HCT116 (cell line): ENCODE measurements at regions not wholly inside any gene's neighbourhood (a gene's known extent, or its start where the extent isn't known, plus 50 kb on each side); places are given as distances from the start of the nearest gene placed in this dataset.

Experiments used
- ATAC-seq: fragments of 200-7000 bp; cut with Tn5 transposase; 2 replicates; pipeline ENCODE4 v1.9.1; 2020; ENCODE audit warnings: mild to moderate bottlenecking, moderate library complexity
- BruUV-seq: library from RNA; stranded (reverse); fragments of 400-500 nt; replicated peaks from 2 replicates; lab custom pipeline; 2021; lab: Mats Ljungman, UMichigan
- CTCF ChIA-PET: fragments of 300-600 bp; sonication (Branson Sonifier 250); formaldehyde crosslinking; loops from one replicate; lab custom pipeline; 2021; ENCODE audit warnings: antibody characterized with exemption; lab: Charles Lee
- POLR2A ChIA-PET: fragments of 300-600, 350-600 bp; sonication (Branson Sonifier 250); formaldehyde crosslinking; loops from one replicate; lab custom pipeline; 2021; ENCODE audit warnings: antibody characterized with exemption; lab: Charles Lee
- RAD21 ChIA-PET, 2 experiments: fragments of 300-600 bp; sonication (Branson Sonifier 250); formaldehyde crosslinking; loops; one replicate each; lab custom pipeline; 2023; ENCODE audit warnings: low total read pairs in 2 of 2; ENCODE audit not compliant: uncharacterized antibody in 2 of 2, unreplicated experiment in 2 of 2, low non-redundant PET in 1 of 2; lab: Charles Lee
- DNase-seq: peaks from one replicate; pipeline ENCODE4 v3.0.0-alpha.2; 2010; ENCODE audit warnings: low read depth, low spot score
- H2AFZ ChIP-seq: fragments of 200-600 bp; shearing (Covaris generic), sonication (generic); 2 replicates; pipeline ENCODE4 v1.6.1; 2017; ENCODE audit warnings: low read depth, mixed run types, mixed read lengths, antibody characterized with exemption, low read length; ENCODE audit not compliant: poor library complexity, severe bottlenecking
- H3K27ac ChIP-seq: 2 replicates; pipeline ENCODE4 v1.5.1; 2012; ENCODE audit warnings: low read depth, low read length
- H3K27me3 ChIP-seq: fragments of 200-600 bp; sonication (generic); 2 replicates; pipeline ENCODE4 v1.6.1; 2016; ENCODE audit warnings: mixed run types, low read length, mixed read lengths; ENCODE audit not compliant: insufficient read depth
- H3K36me3 ChIP-seq, 2 experiments: fragments of 200-500 bp in 1 of 2; fragments of 200-600 bp in 1 of 2; sonication (Bioruptor generic) in 1 of 2; sonication (generic) in 1 of 2; 2 replicates each; pipeline versions ENCODE4 v1.5.1 to v1.6.1; 2014 to 2016; ENCODE audit warnings: low read length in 2 of 2, inconsistent platforms in 1 of 2, mixed read lengths in 1 of 2, mixed run types in 1 of 2; ENCODE audit not compliant: insufficient read depth in 2 of 2, control insufficient read depth in 1 of 2
- H3K4me1 ChIP-seq, 2 experiments: fragments of 200-600 bp in 1 of 2; sonication (generic) in 1 of 2; 2 replicates each; pipeline versions ENCODE4 v1.5.1 to v1.6.1; 2012 to 2017; ENCODE audit warnings: low read length in 2 of 2, inconsistent platforms in 1 of 2, mild to moderate bottlenecking in 1 of 2, mixed read lengths in 1 of 2, mixed run types in 1 of 2, moderate library complexity in 1 of 2; ENCODE audit not compliant: insufficient read depth in 2 of 2, control insufficient read depth in 1 of 2
- H3K4me2 ChIP-seq: fragments of 200-600 bp; sonication (generic); 2 replicates; pipeline ENCODE4 v1.6.1; 2017; ENCODE audit warnings: mixed run types, low read length, mixed read lengths
- H3K4me3 ChIP-seq, 2 experiments: fragments of 200-600 bp in 1 of 2; sonication (generic) in 1 of 2; replicated peaks in 1 of 2; 2 replicates each; pipeline ENCODE4 v1.5.1; 2011 to 2016; ENCODE audit warnings: low read length in 2 of 2, control low read depth in 1 of 2, low read depth in 1 of 2, mild to moderate bottlenecking in 1 of 2, mixed read lengths in 1 of 2, mixed run types in 1 of 2
- H3K79me2 ChIP-seq: fragments of 200-600 bp; sonication (generic); 2 replicates; pipeline ENCODE4 v1.6.1; 2017; ENCODE audit warnings: mild to moderate bottlenecking, mixed run types, low read length, moderate library complexity, mixed read lengths; ENCODE audit not compliant: insufficient read depth
- H3K9ac ChIP-seq: fragments of 200-600 bp; sonication (generic); 2 replicates; pipeline ENCODE4 v1.6.1; 2016; ENCODE audit warnings: low read length, mixed read lengths
- H3K9me2 ChIP-seq: fragments of 200-600 bp; sonication (generic), shearing (Covaris generic); 2 replicates; pipeline ENCODE4 v1.6.1; 2017; ENCODE audit warnings: mixed run types, mild to moderate bottlenecking, moderate library complexity; ENCODE audit not compliant: insufficient read depth
- H3K9me3 ChIP-seq, 2 experiments: fragments of 200-500 bp in 1 of 2; fragments of 200-600 bp in 1 of 2; sonication (Bioruptor generic) in 1 of 2; sonication (generic) in 1 of 2; 2 replicates each; pipeline ENCODE4 v1.6.1; 2014 to 2017; ENCODE audit warnings: low read length in 2 of 2, mixed read lengths in 2 of 2, inconsistent platforms in 1 of 2, low read depth in 1 of 2, mild to moderate bottlenecking in 1 of 2, mixed run types in 1 of 2, moderate library complexity in 1 of 2; ENCODE audit not compliant: control insufficient read depth in 1 of 2, insufficient read depth in 1 of 2
- H4K20me1 ChIP-seq: fragments of 200-600 bp; sonication (generic), shearing (Covaris generic); 2 replicates; pipeline ENCODE4 v1.6.1; 2017; ENCODE audit warnings: mixed run types, mild to moderate bottlenecking, moderate library complexity; ENCODE audit not compliant: insufficient read depth
- CTCF ChIP-seq, 3 experiments: fragments of 200-600 bp in 1 of 3; sonication (generic) in 1 of 3; IDR thresholded peaks in 2 of 3; conservative IDR thresholded peaks in 1 of 3; 2 replicates each; pipeline ENCODE4 v1.5.1; 2012 to 2017; ENCODE audit warnings: low read depth in 2 of 3, low read length in 2 of 3, antibody characterized with exemption in 1 of 3, borderline replicate concordance in 1 of 3, control low read depth in 1 of 3, mild to moderate bottlenecking in 1 of 3, mixed read lengths in 1 of 3, mixed run types in 1 of 3, moderate library complexity in 1 of 3; ENCODE audit not compliant: insufficient read depth in 1 of 3
- JUND ChIP-seq: IDR thresholded peaks from 2 replicates; pipeline ENCODE4 v1.6.1; 2012
- POLR2A ChIP-seq: IDR thresholded peaks from 2 replicates; pipeline ENCODE4 v1.7.0; 2011; ENCODE audit warnings: borderline replicate concordance; ENCODE audit not compliant: insufficient read depth, insufficient read length; ENCODE audit errors: extremely low read depth
- SP1 ChIP-seq: IDR thresholded peaks from 2 replicates; pipeline ENCODE4 v1.6.1; 2012; ENCODE audit warnings: low read depth
- SRF ChIP-seq: IDR thresholded peaks from 2 replicates; pipeline ENCODE4 v1.6.1; 2012; ENCODE audit warnings: low read depth
- YY1 ChIP-seq: IDR thresholded peaks from 2 replicates; pipeline ENCODE4 v1.6.1; 2011; ENCODE audit warnings: low read length, low read depth, moderate library complexity, mild to moderate bottlenecking; ENCODE audit not compliant: insufficient replicate concordance; ENCODE audit errors: extremely low read depth
- ZBTB33 ChIP-seq: IDR thresholded peaks from 2 replicates; pipeline ENCODE4 v1.6.1; 2011; ENCODE audit warnings: mild to moderate bottlenecking, low read length, moderate library complexity; ENCODE audit not compliant: insufficient replicate concordance; ENCODE audit errors: extremely low read depth
- ZNF274 ChIP-seq: fragments of 200-500 bp; sonication (Bioruptor generic); IDR thresholded peaks from 2 replicates; pipeline ENCODE4 v1.6.1; 2014; ENCODE audit warnings: mild to moderate bottlenecking, low read depth, low read length, inconsistent platforms
- intact Hi-C: fragments of 100-400 bp; cut with micrococcal nuclease; formaldehyde crosslinking; loops from 2 replicates; pipeline ENCODE4 v1.10.0; 2022

GRCh38 chr20:39825524-39825923 is 863.4 kb downstream of the DHX35 start:
- no peaks in the 10 kb centered on the region for H3K9me2 ChIP-seq
- H3K4me1 ChIP-seq = no peaks in the 10 kb centered on the region
- no peak overlapping the region for H3K4me3 ChIP-seq
- ChIA-PET POLR2A (no interaction called here), CTCF (no interaction called here), RAD21 (no interaction called here)
- TF ChIP-seq ZNF274 (no peak), SP1 (no peak), POLR2A (no peak), YY1 (no peak), SRF (no peak), ZBTB33 (no peak), CTCF (IDR thresholded peaks at IDR 0.05 in 2 of 3, conservative IDR thresholded peaks at IDR 0.05 in 1 of 3; ENCODE audit: borderline replicate concordance in 1 of 3, insufficient read depth in 1 of 3, low read depth in 2 of 3, low read length in 2 of 3) (no peak), JUND (no peak)
- H3K9me3 ChIP-seq = peaks cover 4 to 19% of the 10 kb centered on the region in 2 experiments; a peak in 3 of 4 replicates
- no peaks in the 10 kb centered on the region for H4K20me1 ChIP-seq
- ATAC-seq (no peak), DNase-seq (no peak)
- intact Hi-C loops = no loop called here
- no peak overlapping the region for H3K9ac ChIP-seq
- no peak overlapping the region for H3K4me2 ChIP-seq
- no peaks in the 10 kb centered on the region for H3K27me3 ChIP-seq
- no peak overlapping the region for H3K27ac ChIP-seq
- no peak overlapping the region for H2AFZ ChIP-seq
- H3K79me2 ChIP-seq = no peaks in the 10 kb centered on the region
- no peaks in the 10 kb centered on the region for H3K36me3 ChIP-seq
- no TSS peak for BruUV-seq
